Suppressor macrophage treated with lipopolysaccharide for 1 hour (primary cell): ENCODE measurements at regions not wholly inside any gene's neighbourhood (a gene's known extent, or its start where the extent isn't known, plus 50 kb on each side); places are given as distances from the start of the nearest gene placed in this dataset.

Experiments
- DNase-seq, 3 donors: peaks; one replicate each; pipeline ENCODE4 v3.0.0-alpha.2; 2020 to 2022

DNA sequence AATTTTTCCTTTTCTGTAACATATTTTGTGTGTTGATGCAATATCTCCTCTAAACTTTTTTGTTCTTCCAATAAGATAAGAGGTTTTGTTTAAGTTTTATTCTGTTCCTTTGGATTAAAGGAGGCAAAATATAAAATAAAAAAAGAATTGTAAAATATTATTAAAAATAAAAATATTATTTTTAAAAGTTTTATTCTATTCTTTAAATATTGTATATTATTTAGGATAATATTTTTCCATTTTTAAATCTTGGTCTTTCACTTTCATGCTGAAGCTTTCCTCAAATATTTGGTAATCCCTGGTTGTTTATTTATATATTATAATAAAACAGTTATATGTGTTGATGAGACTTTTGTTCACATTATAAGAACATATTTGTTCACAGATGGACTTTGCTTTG, 187.9 kb upstream of the PDE5A start:
- no peak for DNase-seq

DNA sequence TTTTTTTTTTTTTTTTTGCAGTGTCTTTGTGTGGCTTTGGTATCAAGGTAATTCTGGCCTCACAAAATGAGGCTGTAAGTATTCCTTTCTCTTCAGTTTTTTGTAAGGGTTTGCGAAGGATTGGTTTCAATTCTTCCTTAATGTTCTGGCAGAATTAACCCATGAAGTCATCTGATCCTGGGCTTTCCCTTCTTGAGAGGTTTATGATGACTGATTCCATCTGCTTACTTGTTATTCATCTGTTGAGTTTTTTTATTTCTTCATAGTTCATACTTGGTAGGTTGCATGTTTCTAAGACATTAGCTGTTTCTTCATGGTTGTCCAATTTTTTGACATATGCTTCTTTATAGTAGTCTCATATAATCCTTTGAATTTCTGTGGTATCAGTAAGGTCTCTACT, 181.4 kb upstream of the PDE5A start:
- peak in 1 of 3 donors; percentile 20 for DNase-seq

DNA sequence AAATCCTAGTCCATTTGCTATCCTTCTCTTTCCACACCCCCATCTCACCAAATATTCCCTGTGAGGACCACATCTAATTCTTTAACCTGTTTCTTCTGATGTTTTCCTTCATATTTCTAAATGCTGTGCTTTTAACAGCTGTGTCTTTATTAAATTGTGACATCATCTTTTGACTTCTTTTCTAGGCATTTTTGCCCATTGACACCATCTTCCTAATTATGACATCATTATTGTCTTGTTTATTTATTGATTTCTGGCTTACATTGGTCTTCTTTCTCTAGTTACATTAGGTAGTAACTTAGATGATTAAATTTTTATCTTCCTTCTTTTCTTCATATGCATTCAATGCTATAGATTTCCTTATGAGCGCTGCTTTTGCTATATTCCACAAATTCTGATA, 175.8 kb upstream of the PDE5A start:
- no peak for DNase-seq

DNA sequence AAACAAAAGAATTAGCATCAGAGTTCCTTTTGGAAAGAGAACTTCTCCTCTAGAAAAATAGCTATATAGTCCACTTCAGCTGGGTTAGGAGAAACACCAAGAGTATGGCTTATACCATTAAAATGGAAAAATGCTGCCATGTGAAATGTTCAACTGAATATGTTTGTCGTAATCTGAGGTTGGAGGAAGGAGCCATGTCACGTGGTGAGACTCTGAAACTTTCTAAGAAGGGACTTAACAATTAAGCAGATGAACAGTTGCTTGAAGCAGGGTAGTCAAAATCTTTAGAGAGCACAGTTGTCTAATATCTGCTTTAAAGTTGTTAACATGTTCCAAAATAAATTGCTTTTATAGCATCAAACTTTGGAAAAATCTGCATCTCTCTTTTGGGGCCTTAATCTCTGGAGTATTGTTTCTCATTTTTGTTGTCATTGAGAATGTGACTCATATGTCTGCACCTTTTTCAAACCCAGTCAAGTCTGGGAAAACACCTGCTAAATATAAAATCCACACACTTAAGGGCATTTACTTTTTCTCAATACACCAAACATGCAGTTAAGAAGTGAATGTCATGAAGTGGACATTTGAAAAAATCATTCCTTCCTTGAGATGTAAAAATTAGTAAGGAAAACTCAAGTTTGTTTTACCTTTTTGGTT, 168.8 kb upstream of the PDE5A start:
- no peak for DNase-seq

DNA sequence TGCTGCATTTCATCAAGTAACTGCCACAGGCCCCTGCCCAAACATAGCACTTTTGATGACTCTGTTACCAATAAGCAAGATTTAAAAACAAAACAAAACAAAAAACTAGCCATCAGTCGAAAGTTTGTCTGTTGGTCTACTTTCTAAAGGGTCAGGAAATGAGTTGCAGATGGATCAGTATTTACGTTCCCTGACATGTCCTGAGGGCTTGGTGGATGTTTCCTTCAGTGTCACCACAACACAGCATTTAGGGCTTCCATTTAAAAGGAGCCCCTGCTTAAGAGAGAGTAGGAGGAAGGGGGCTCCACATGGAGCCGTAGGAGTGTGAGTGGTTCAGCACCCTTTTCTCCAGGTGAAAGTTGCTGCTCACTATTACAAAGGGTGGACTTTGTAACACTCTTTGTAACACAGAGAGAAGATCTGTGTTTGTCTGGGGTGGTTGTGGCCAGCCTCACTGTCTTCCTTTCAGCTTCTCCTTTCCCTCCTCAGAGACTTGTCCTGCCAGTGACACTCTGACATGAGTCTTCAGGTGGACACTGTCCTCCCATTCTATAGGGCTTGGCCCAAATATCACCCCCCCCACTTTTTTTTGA, 167.5 kb upstream of the PDE5A start:
- DNase-seq, result no peak

DNA sequence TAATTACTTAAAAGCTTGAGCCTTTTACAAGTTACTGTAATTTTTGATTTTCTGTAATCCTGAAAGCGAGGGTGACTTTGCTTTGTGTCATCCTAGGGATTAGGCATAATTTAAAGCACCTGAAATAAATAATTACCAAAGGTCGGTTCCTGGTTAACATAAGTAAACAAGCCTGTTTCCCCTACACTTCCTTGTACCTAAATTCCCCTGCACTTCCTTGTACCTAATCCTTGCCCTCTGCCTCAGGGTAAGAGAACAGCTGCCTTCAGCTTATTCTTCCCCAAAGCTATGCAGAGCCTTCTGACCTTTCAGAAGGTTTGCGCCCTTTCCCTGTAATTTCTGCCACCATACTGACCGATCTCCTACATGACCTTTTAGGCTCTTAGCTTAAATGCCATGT, 166.1 kb upstream of the PDE5A start:
- DNase-seq, result no peak

DNA sequence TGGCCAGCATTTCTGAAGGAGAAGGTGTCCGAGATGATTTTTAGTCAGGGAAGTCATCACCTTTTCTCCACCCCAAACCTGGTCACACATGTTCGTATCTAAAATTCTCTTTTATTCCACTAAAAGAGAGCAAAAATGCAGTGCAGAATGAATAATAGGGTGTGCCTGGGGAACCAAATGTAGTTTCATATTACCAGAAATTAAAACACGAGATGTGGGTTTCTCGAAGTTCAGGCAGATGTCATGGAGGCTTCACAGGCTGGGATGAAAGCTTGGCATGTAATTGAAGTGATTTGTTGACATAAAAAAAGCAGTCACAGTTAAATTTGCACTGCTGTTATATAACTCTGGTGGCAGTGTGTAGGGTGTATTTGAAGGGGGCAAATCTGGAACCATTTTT, 165.5 kb upstream of the PDE5A start:
- DNase-seq, result no peak

DNA sequence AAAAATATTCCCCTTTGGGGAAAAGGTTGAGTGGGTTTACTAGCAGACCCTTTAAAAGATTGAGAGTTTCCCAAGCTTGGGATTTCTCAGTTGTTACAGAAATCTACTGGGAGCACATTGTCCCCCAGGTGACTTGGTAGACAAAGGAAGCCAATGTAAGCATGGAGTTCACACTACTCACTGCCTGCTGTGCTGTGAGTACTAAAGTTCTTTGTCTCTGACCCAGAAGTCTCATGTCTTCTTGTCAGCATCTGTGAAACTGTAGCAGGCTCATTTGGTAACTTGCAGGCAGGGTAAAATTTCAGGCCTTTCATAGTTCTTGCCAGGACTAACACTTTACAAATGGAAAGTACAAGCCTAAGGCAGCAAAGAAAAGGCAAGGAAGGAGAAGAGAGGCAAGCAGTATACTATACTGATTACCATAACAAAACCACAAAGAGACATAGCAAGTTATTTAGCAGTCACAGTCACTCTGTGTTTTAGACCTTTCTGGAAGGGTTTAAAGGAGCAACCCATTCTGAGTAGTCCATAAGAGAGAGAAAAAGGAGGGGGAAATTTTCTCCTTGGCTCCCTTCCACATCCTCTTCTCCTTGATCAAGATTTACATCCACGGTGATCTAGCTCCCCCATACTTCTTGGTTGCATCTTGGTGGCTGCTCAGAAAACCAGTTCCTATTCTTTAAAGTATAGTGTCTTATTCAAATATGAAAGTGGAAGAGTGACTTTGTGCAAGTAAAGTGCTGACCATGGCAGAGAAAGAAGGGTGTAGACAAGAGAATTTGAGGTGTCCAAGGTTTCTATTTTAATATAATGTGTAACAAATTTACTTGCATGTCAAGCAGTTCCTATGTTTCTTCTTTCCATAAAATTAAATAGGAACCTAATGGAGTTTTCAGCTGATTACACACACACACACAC, 160.0 kb upstream of the PDE5A start:
- no peak for DNase-seq

DNA sequence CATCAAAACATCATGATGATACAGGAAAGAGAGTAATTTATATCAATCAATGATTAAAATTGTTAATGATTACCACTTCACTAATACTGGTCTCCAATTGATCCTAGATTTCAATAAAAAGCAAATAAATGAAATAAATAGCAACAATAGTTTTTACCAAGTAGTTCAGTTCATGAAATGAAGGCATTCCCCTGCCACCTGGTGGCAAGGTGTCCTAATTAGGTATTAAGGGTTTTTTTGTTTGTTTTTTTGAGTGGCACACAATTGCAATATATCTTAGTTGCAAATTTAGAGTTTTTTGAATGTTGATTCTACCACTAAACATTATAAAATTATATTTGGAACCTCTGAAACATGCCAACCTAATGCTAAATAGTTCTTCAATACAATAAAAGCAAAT, 157.4 kb upstream of the PDE5A start:
- DNase-seq, result no peak

DNA sequence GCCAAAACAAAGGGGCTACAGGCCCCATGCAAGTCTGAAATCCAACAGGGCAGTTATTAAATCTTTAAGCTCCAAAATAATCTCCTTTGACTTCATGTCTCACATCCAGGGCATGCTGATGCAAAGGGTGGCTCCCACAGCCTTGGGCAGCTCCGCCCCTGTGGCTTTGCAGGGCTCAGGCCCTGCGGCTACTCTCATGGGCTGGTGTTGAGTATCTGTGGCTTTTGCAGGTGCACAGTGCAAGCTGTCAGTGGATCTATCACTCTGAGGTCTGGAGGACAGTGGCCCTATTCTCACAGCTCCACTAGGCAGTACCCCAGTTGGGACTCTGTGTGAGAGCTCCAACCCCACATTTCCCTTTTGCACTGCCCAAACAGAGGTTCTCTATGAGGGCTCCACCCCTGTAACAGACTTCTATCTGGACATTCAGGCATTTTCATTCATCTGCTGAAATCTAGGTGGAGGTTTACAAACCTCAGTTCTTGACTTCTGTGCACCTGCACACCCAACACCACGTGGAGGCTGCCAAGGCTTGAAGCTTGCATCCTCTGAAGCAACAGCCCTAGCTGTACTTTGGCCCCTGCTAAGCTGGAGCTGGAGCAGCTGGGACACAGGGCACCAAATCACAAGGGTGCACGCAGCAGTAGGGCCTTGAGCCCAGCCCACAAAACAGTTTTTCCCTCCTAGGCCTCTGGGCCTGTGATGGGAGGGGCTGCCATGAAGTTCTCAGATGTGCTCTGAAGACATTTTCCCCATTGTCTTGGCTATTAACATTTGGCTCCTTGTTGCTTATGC, 154.8 kb upstream of the PDE5A start:
- DNase-seq, result no peak

DNA sequence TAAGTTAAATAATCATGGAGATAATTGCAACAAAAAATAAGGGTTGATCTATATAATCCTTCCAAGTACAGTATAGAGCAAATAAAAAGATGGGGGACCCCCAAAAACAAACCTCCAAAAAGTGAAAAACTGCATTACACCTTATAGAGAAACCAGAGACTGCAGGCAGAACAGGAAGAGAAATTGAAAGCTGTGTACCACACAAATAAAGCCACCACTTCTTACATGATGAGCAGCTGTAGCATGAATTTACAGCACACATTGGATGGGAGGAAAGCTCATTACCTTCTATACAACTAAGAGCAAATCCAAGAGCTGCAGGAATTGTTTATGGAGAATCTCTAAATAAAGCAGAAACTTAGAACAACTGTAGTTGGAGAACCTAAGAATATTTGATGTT, 152.4 kb upstream of the PDE5A start:
- DNase-seq, result no peak

DNA sequence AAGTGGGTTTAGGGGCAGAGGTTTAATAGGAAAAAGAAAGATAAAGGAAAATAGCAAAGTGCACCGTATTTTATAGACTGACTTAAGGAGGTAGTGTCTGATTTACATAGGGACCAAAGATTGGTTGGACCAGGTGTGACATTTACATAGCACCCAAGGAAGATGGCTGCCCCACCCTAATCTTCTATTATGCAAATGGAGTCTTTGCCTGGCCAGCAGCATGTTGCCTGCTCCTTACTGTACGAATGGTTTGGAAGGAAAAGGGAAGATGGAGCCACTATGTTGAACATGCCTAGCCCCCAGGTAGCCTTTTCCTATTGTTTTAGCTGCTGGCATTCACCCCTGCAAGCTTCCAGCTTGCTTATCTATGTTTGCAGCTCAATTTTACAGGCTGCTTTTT, 146.2 kb upstream of the PDE5A start:
- no peak for DNase-seq

DNA sequence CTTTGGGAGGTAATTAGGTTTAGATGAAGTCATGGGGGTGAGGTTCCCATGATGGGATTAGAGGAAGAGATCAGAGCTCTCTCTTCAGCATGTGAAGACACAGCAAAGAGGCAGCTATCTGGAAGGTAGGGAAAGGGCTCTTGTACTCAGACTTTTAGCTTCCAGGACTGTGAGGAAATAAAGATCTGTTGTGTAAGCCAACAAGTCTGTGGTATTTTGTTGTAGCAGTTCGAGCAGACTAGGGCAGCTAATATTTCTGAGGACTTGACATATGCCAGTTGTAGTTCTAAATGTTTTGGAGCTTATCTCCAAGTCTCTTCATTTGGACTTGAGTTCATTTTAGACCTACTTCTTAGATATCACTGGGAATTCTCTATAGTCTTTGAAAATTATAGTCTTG, 137.3 kb upstream of the PDE5A start:
- DNase-seq, result no peak

DNA sequence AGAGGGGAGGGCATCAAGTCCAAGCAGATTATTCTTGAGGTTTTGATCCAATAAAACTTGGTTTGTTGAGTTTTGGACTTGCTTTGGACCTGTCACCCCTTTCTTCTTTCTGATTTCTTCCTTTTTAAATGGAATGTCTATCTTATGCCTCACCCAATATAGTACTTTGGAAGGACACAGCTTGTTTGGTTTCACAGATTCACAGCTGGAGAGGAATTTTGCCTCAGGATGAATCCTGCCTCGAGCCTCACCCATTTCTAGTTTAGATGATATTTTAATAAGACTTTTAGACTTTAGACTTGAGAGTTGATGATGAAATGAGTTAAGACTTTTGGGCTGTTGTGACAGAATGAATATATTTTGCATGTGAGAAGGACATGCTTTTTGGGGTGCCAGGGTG, 136.9 kb upstream of the PDE5A start:
- DNase-seq, result no peak

DNA sequence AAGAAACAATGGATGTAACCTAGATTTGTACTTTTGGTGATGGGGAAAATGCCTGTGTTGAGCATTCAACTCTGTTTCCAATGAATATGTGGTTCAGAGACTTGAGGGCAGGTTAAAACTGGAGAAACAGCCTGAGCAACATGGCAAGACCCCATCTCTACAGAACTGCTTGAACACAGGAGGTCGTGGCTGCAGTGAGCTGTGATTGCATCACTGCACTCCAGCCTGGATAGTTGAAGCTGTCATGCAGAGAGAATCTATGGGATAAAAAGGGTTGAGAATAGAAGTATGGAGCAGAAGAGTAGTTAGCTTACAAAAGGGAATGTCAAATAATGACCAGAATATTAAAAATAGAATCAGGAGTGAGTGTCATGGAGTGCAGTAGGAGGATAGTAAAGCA, 134.8 kb upstream of the PDE5A start:
- DNase-seq, result no peak

DNA sequence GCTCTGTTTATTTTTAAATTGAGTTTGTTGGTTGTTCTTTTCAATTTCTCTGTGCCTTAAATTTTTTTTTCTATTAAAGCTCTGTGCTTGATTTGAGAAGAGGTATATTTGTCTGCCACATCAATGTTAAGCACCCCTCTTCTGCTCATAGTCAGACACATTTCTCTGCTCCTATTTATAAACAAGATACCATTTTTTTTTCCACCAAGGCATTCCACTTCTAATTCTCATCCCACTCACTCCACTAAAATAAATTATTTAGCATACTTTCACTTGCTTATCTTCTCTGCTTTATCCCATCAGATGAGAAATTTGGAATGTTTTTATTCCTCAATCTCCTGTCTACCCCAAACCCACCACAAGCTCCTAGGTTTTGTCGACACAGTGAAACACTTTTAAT, 127.0 kb upstream of the PDE5A start:
- no peak for DNase-seq

DNA sequence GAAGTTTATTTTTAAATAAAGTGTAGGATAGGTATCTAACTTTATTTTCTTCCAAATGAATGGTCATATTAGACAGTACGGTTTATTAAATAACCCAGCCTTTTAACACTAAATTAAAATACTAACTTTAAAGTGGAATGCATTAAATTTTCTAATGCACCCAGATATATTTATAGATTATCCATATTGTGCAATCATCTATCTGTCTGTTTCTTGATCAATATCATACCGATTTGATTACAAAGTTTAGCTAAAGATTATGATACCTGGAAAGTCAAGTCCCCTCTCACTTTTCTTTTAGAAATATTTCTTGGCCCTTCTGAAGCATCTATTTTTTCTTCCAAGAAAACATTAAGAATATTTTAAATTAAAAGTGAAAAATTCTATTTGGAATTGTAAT, 124.3 kb upstream of the PDE5A start:
- DNase-seq, result no peak

DNA sequence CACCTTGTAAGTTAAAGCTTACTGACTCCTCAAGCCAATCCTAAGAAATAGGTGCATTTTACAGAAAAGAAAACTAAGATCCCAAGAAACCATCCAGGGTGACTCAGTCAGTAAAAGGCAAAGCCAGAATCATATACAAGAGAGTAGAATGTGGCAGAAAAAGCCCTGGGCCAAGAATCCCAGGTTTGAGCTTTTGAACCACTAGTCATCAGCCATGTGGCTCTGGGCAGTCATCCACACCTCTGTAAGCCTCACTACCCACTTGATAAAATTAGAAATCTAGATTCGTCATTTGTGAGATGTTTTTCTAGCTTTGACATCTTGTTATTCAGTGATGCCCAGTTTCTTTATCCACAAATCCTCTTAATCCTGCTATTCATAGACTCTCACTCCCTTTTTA, 122.2 kb upstream of the PDE5A start:
- DNase-seq, result no peak

DNA sequence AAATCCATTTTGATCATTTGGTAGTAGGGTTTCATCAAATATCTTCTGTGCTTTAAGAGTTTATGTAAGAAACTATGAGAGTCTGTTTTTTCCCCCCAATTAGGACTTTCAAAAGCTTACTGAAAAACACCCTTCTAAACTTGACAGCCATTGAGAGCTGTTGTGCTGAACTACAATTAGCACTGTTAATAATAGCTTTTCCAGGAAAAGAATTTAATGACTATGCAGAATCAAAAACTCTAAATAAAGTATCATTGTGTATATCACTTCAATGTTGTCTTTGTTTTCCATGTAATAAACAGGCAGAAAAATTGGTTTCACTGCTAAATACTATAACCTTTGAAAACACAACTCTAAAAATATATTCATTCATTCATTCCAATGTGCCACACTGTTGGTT, 121.4 kb upstream of the PDE5A start:
- no peak for DNase-seq

DNA sequence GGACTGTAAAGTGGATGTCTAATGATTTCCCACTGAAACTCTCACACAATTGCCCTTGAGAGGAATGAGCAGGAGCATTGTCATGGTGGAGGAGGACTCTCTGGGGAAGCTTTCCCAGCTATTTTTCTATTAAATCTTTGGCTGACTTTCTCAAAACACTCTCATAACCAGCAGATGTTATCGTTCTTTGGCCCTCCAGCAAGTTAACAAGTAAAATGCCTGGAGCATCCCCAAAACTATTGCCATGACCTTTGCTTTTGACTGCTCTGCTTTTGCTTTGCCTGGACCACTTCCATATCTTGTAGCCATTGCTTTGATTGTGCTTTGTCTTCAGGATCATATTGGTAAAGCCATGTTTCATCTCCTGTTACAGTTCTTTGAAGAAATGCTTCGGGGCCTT, 120.2 kb upstream of the PDE5A start:
- DNase-seq, result no peak

DNA sequence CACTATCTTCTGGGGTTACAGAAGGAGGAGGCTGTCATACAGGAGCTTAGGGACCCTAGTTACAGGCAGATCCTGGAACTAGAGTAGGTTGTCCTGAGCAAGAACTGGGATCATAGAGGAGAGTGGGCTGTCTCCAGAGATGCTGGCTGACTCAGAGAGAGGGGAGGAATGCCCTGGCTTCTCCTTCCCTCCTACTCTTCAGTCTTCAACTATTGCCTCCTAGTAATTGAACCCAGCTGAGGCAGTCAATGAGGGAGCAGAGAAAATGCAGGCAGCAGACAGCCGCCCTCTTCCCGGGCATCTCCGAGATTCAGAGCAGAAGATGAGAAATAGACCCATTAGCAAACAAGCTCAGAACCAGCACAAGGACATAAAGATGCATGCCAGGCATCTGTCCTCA, 118.3 kb upstream of the PDE5A start:
- DNase-seq, result no peak

DNA sequence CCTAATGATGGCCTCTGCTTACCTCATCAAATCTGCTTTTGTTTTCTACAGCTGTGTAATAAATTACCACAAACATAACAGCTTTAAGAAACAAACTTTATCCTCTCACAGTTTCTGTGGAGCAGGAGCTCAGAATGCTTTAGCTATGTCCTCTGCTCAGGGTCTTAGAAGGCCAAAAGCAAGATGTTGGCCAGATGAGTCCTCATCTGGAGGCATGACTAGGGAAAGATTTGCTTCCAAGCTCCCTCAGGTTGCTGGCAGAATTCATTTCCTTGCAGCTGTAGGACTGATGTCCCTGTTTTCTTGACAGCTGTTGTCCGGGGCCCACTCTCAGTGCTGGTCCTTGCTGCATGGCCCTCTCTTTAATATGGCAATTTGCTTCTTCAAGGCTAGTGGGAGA, 116.7 kb upstream of the PDE5A start:
- DNase-seq, result no peak

DNA sequence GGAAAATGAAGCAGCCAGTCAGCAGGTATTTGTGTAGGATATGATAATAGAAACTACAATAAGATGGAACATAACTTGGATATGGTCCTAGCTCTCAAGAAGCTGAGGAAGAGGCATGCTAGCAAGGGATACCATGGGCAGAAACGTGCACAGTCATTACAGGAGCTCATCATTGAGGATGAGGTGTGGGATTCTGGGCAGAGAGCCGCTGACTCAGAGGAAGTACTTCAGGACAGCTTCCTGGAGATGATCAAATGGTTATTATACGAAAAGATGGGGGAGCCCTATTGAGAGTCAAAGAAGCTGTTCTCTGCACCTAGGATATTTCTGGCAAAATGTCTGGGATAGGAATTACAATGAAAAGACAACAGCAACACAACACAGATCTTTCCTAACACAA, 116.0 kb upstream of the PDE5A start:
- DNase-seq, result no peak

DNA sequence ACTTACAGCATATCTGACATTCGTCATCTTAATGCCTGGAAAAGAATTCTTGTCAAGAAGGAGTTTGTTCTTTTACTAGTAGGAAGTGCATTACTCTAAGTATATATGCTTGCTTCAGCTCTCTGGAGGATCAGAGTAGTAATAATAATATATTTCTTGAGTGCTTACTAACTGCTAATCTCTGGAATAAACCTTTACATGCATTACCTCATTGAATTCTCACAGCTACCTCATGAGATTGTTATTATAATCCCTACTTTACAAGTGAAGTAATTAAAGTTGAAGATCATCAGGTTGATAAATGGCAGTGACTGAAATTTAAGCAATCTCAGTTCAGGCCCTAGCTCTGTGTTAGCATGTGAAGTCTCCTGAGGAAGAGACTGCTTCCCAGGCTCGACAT, 115.0 kb upstream of the PDE5A start:
- DNase-seq, result no peak
